ENCODE measurements at regions not wholly inside any gene's neighbourhood (a gene's known extent, or its start where the extent isn't known, plus 50 kb on each side); places are given as distances from the start of the nearest gene placed in this dataset.

DNA sequence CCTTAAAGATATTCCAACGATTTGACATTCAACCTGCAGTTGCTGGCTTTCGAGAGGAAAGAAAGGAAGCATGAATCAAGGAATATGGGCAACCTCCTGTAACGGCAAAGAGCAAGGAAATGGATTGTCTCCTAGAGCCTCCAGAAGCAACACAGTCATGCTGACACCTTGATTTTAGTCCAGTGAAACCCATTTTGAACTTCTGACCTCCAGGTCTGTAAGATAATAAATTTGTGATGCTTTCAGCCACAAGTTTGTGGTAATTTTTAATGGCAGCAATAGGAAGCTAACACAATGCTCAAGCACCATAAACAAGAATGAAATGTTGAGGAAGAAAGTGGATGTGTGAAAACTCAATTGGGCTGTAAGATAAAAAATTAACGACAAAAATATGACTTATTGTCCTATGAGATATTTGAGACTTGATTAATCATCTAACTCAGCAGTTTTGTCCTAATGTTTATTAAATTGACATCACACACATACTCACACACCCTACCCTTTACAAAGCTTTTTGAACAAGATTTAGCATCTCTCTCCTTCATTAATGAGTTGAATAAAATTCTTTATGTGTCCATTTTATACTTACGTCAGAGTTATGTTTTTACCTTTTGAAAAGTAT is 857.2 kb upstream of the INTU start:
- no peak for DNase-seq
- TF ChIP-seq, protein P1, sequence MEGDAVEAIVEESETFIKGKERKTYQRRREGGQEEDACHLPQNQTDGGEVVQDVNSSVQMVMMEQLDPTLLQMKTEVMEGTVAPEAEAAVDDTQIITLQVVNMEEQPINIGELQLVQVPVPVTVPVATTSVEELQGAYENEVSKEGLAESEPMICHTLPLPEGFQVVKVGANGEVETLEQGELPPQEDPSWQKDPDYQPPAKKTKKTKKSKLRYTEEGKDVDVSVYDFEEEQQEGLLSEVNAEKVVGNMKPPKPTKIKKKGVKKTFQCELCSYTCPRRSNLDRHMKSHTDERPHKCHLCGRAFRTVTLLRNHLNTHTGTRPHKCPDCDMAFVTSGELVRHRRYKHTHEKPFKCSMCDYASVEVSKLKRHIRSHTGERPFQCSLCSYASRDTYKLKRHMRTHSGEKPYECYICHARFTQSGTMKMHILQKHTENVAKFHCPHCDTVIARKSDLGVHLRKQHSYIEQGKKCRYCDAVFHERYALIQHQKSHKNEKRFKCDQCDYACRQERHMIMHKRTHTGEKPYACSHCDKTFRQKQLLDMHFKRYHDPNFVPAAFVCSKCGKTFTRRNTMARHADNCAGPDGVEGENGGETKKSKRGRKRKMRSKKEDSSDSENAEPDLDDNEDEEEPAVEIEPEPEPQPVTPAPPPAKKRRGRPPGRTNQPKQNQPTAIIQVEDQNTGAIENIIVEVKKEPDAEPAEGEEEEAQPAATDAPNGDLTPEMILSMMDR (IDR thresholded peaks at IDR 0.05; ENCODE audit: low read depth, low read length, missing control alignments) = no peak
- no peak overlapping the region for H3K27ac ChIP-seq
- H3K36me3 ChIP-seq (replicated peaks) = no peaks in the 10 kb centered on the region
- H3K27me3 ChIP-seq (replicated peaks) = no peaks in the 10 kb centered on the region
- in situ Hi-C loops (cut with HindIII; ENCODE audit: low pct_ligation_motif_present, low sequenced_read_pairs) = no loop called here
- H3K4me3 ChIP-seq (ENCODE audit: low read depth, low read length) = no peak overlapping the region

DNA sequence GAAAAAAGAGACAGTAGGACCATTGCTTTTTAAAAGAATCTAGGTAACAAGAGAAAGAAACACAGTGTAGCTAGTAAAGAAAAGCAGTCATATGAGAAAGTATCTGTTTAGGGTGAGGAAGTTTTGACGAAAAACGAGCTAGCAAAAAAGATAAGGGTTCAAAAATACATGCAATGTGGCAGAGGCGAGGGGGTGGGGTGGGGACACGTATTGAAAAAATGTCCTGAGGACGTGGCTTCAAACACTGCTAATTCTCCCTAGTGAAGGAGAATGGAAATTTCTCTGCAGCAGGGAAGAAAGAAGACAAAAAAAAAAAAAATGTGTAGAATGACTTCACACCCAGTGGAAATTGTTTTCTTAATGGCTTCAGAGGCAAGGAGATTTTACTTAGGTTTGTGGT is 856.4 kb upstream of the INTU start:
- H3K27ac ChIP-seq = peak overlapping the region; percentile 76
- in situ Hi-C loops (cut with HindIII; ENCODE audit: low pct_ligation_motif_present, low sequenced_read_pairs) = no loop called here
- H3K27me3 ChIP-seq (replicated peaks) = no peaks in the 10 kb centered on the region

DNA sequence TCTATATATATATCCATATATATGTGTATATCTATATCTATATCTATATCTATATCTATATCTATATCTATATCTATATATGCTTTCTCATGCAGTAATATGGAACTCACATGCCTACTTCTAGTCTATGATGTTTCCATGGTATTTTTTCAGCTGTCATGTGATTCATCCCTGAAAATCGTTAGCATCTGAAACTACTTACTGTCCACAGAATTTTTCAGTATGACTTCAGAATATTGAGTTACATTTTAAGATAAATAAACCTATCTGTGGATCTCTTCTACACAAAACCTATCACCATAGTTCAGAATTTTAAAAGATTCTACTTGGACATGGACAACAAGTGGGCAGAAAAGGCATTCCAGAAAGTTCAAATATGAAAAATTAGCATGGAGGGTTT is 855.1 kb upstream of the INTU start:
- Histone ChIP-seq H3K4me3 (ENCODE audit: low read depth, low read length) (no peak overlapping the region), H3K27ac (peak overlapping the region; percentile 76), H3K36me3 (replicated peaks) (no peaks in the 10 kb centered on the region), H3K27me3 (replicated peaks) (no peaks in the 10 kb centered on the region)
- DNase-seq = peak; percentile 65
- TF ChIP-seq, protein P1 (IDR thresholded peaks at IDR 0.05; ENCODE audit: low read depth, low read length, missing control alignments) = no peak
- in situ Hi-C loops (cut with HindIII; ENCODE audit: low pct_ligation_motif_present, low sequenced_read_pairs) = no loop called here

More for the DNA sequence above, 856.4 kb upstream of the INTU start:
- Histone ChIP-seq H3K4me3 (ENCODE audit: low read depth, low read length) (no peak overlapping the region), H3K36me3 (replicated peaks) (no peaks in the 10 kb centered on the region)
- no peak for DNase-seq
- TF ChIP-seq, protein P1 (IDR thresholded peaks at IDR 0.05; ENCODE audit: low read depth, low read length, missing control alignments) = no peak

DNA sequence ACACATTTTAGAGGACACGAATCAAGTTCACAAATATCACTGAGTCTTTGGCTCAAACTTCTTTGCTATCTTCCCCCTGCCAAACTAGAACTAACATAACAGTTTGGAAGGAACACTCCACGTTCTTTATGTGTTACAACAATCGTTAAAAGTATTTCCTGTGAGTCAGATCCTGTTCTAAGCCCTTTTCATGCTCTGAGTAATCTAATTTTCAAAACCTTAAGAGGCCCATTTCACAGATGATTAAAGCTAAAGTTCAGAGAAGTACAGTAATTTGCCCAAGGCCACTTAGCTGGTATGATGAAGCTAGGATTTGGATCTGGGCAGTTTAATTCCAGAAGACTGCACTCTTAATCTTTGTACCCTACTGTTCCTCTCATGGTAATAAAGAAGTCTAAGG is 854.4 kb upstream of the INTU start:
- peak; percentile 45 for DNase-seq
- Histone ChIP-seq H3K27me3 (replicated peaks) (no peaks in the 10 kb centered on the region), H3K27ac (peak overlapping the region; percentile 76), H3K36me3 (replicated peaks) (no peaks in the 10 kb centered on the region), H3K4me3 (ENCODE audit: low read depth, low read length) (no peak overlapping the region)
- in situ Hi-C loops (cut with HindIII; ENCODE audit: low pct_ligation_motif_present, low sequenced_read_pairs) = no loop called here
- TF ChIP-seq, protein P1 (IDR thresholded peaks at IDR 0.05; ENCODE audit: low read depth, low read length, missing control alignments) = no peak

DNA sequence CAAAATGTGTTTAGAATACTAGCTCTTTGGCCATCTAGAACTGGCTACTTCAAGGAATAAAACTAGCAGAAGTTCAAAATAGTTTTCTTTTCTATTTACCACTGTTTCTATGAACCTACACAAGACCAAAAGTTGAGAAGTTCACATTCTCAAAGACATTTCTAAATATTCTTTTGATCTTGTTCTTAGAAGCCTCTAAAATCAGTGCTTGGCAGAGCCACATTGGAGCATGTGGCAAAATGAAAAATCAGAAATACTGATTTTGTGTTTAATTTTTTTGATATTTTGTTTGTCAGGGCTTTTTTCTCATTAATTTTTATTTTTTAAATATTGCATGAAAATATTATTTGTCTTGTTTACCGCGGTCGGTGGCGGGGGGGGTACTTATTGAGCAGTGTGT is 853.8 kb upstream of the INTU start:
- Histone ChIP-seq H3K4me3 (ENCODE audit: low read depth, low read length) (no peak overlapping the region), H3K36me3 (replicated peaks) (no peaks in the 10 kb centered on the region), H3K27ac (no peak overlapping the region), H3K27me3 (replicated peaks) (no peaks in the 10 kb centered on the region)
- in situ Hi-C loops (cut with HindIII; ENCODE audit: low pct_ligation_motif_present, low sequenced_read_pairs) = no loop called here
- no peak for DNase-seq
- TF ChIP-seq, protein P1 (IDR thresholded peaks at IDR 0.05; ENCODE audit: low read depth, low read length, missing control alignments) = no peak
